Type B pancreatic cell (in vitro differentiated cells): ENCODE measurements at regions not wholly inside any gene's neighbourhood (a gene's known extent, or its start where the extent isn't known, plus 50 kb on each side); places are given as distances from the start of the nearest gene placed in this dataset.
"Not testable (repeated sequence)": the region's sequence is repeated elsewhere in the genome, so short reads cannot be mapped to it uniquely, and the experiment has no call there.

ENCODE experiments used
- DNase-seq: peaks from one replicate; pipeline ENCODE4 v3.0.0; 2021; ENCODE audit warnings: mixed read lengths; ENCODE audit not compliant: unreplicated experiment; ENCODE audit errors: extremely low spot score
- H3K27ac Mint-ChIP-seq: 2 replicates; pipeline ENCODE4 v1.8.0; 2021; ENCODE audit warnings: mild to moderate bottlenecking, mixed read lengths
- H3K27me3 Mint-ChIP-seq: 2 replicates; pipeline ENCODE4 v1.8.0; 2021; ENCODE audit warnings: mixed read lengths
- H3K36me3 Mint-ChIP-seq: 2 replicates; pipeline ENCODE4 v1.8.0; 2021; ENCODE audit warnings: mixed read lengths
- H3K4me1 Mint-ChIP-seq: one replicate; pipeline ENCODE4 v1.8.0; 2021; ENCODE audit warnings: mixed read lengths; ENCODE audit not compliant: unreplicated experiment
- H3K4me3 Mint-ChIP-seq: 2 replicates; pipeline ENCODE4 v1.8.0; 2021; ENCODE audit warnings: mild to moderate bottlenecking, mixed read lengths
- H3K9me3 Mint-ChIP-seq: 2 replicates; pipeline ENCODE4 v1.8.0; 2021; ENCODE audit warnings: mixed read lengths
- CTCF ChIP-seq: fragments of 200-600 bp; sonication (generic); conservative IDR thresholded peaks from 2 replicates; pipeline ENCODE4 v1.5.0; 2021; ENCODE audit warnings: antibody characterized with exemption, mild to moderate bottlenecking

GRCh38 chr4:186404562-186405134, 138.7 kb downstream of the F11 start:
- Mint-ChIP-seq H3K4me1 (peaks cover 9% of the 10 kb centered on the region), H3K36me3 (no peaks in the 10 kb centered on the region), H3K9me3 (peaks cover 15% of the 10 kb centered on the region), H3K4me3 (no peak overlapping the region), H3K27ac (peak overlapping the region; percentile 55), H3K27me3 (no peaks in the 10 kb centered on the region)
- DNase-seq = no peak
- TF ChIP-seq CTCF = no peak

DNA sequence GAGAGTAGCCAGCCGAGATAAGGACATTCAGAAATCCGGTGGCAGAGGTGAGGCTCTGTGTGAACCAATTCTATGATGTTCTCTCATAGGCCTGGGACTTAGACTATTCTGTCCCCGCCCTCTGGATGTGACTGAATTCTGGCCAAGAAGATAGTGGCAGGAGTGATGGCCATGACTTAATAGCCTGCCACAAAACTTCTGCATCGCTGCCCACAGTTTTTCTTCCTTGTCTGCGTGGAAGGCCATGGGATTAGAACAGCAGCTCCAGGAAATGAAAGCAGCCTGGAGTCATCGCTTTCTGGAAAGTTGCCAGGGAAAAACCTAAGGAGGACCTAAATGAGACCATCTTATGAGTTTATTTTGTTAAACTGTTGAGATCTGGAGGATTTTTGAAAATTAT, 134.7 kb downstream of the F11 start:
- no peaks in the 10 kb centered on the region for H3K27me3 Mint-ChIP-seq
- no peak for TF ChIP-seq CTCF
- peaks cover 15% of the 10 kb centered on the region for H3K9me3 Mint-ChIP-seq
- H3K27ac Mint-ChIP-seq = no peak overlapping the region
- H3K4me1 Mint-ChIP-seq = peaks cover 9% of the 10 kb centered on the region
- H3K4me3 Mint-ChIP-seq = no peak overlapping the region
- no peaks in the 10 kb centered on the region for H3K36me3 Mint-ChIP-seq
- no peak for DNase-seq

GRCh38 chr4:186392017-186392416, 126.0 kb downstream of the F11 start:
- Mint-ChIP-seq H3K36me3 (no peaks in the 10 kb centered on the region), H3K27me3 (no peaks in the 10 kb centered on the region), H3K4me3 (no peak overlapping the region), H3K4me1 (no peaks in the 10 kb centered on the region), H3K27ac (no peak overlapping the region), H3K9me3 (no peaks in the 10 kb centered on the region)
- DNase-seq = no peak
- TF ChIP-seq CTCF = no peak

DNA sequence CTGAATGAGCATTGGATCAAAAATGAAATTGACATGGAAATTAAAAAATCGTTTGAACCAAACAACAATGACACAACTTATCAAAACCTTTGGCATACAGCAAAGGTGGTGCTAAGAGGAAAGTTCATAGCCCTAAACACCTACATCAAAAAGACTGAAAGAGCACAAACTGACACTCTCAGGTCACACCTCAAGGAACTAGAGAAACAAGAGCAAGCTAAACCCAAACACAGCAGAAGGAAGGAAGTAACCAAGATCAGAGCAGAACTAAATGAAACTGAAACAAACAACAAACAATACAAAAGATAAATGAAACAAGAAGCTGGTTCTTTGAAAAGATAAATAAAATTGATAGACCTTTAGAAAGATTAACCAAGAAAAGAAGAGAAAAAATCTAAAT, 118.3 kb downstream of the F11 start:
- not testable (repeated sequence) for H3K4me1 Mint-ChIP-seq, H3K9me3 Mint-ChIP-seq, DNase-seq, H3K27ac Mint-ChIP-seq, H3K36me3 Mint-ChIP-seq, H3K27me3 Mint-ChIP-seq, H3K4me3 Mint-ChIP-seq

DNA sequence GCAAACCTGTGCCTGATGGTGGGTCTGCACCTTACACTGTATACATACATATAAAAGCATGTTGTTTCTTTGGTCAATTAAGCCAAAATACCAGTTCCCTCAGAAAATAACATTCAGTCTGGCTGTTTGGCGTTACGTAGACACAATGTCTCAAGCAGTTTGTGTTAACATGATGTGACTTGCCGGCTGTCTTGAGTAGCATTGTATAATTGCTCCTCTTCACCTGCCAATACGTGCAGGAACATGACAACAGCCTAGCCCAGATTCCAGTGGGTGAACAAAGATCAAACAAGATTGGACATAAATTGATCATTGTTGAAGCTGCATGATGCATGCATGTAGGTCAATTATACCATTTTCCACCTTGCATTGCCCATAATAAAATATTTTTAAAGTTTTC, 102.3 kb downstream of the F11 start:
- no peaks in the 10 kb centered on the region for H3K27me3 Mint-ChIP-seq
- peaks cover 22% of the 10 kb centered on the region for H3K9me3 Mint-ChIP-seq
- H3K27ac Mint-ChIP-seq = no peak overlapping the region
- no peak overlapping the region for H3K4me3 Mint-ChIP-seq
- DNase-seq = no peak
- TF ChIP-seq CTCF = no peak
- H3K4me1 Mint-ChIP-seq = no peaks in the 10 kb centered on the region
- H3K36me3 Mint-ChIP-seq = peaks cover 3% of the 10 kb centered on the region

- H3K27ac Mint-ChIP-seq = no peak overlapping the region
- no peaks in the 10 kb centered on the region for H3K27me3 Mint-ChIP-seq
- H3K36me3 Mint-ChIP-seq = peaks cover 3% of the 10 kb centered on the region
- no peak for DNase-seq
- peaks cover 22% of the 10 kb centered on the region for H3K9me3 Mint-ChIP-seq
- H3K4me3 Mint-ChIP-seq = no peak overlapping the region
- no peaks in the 10 kb centered on the region for H3K4me1 Mint-ChIP-seq
- TF ChIP-seq CTCF = no peak
Measured at GRCh38 chr4:186366326-186366725, 100.3 kb downstream of the F11 start.
